HL-60/S4 treated with phorbol 12-myristate 13-acetate at 8.2 ng/mL for 4 days and 3 days (cell line): ENCODE measurements at regions not wholly inside any gene's neighbourhood (a gene's known extent, or its start where the extent isn't known, plus 50 kb on each side); places are given as distances from the start of the nearest gene placed in this dataset.
"Not testable (repeated sequence)": the region's sequence is repeated elsewhere in the genome, so short reads cannot be mapped to it uniquely, and the experiment has no call there.

Source experiments
- in situ Hi-C: fragments of 300-500 bp; cut with MboI; formaldehyde crosslinking; loops from 2 replicates; pipeline ENCODE4 v1.15.0; 2022; ENCODE audit warnings: low sequenced_read_pairs

DNA sequence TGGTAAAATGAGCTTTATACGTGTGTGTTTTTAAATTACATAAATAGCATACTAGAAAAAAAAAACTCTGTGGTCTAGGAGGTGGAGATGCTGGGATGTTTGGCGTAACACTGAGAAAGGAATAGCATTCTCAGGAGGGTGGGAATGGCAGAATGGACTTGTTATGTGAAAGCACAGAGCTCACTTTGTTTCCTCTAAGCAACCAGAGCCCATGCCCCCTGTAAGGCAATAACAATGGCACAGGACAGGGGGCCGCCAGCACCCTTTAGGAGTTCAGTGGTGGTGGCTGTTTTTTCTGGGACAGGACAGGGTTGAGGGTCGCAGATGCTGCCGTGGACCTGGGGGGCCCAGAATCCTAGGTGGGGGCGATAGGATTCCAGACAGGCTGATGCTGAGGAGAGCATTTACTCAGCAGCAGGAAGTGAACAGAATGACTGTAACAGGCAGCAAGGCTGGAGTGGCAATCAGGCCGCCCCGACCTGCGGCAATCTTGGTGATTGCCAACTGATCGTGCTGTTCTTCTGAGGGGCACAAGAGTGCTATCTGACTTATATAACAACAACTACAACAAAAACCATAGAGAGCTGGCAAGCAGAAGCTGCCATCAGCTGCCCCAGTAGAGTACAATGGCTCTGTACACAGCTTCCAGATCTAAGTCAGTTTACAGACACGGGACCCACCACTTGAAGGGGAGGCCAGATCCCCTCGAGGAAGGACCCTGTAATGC, 160.4 kb downstream of the UACA start:
- in situ Hi-C loops, result no loop called here

DNA sequence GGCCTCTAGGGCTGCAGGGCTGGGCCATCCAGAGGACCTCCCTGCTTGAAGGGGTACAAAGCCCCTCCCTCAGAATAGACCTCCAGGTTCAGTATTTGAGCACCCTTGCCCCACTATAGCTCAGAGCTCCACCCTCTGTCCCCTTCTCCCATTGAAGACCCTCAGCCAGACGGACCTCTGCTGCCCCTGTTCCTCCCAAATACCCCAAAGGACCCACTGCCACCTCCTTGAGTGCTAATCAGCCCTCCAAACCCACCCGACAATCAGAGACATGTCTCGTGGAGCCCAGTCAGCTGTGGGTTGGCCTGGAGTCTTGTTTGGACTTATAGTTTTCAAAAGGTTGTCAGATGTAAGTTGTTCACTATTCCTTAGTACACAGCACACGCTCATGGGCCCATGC, 161.1 kb downstream of the UACA start:
- in situ Hi-C loops, result no loop called here

DNA sequence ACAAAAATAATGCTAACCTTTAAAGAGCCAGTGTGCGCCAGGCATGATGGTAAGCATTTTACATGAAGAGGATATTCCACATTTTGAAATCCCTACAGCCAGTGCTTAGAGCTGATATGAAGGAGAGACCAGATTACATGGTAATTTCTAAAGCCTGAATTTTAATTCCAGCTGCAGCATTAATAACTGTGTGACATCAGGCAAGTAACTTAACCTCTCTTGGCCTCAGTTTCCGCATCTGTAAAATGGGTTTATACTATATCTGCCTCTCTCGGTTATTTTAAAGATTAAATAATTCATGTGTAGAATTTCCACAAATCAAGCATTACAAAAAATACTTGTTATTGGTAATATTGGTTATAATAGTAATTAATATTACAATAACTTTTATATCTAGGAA, 165.4 kb downstream of the UACA start:
- in situ Hi-C loops, result no loop called here

DNA sequence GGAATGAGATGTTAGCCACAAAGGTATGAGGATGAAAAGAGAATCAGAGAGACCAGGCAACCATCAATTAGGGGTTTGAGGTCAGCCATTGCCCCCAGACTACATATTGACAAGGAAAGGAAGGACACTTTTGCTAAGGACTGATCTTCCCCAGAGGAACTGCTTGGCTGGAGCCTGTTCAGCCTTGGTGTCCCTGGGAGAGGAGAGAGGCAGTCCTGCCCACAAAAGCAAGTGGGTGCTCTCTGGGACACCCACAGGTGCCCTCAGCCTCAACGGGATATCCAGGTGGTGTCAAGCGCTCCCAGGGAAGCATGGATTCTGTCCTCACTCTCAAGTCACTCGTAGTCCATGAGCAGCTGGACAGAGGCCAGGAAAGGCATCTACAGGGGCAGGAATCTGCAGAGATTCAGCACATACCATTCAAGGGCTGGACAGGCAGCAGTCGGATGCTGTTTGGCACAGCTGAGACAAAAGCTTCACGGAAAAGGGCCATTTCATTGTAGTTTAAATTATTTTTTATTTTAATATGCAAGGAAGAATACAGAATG, 166.2 kb downstream of the UACA start:
- in situ Hi-C loops, result no loop called here

DNA sequence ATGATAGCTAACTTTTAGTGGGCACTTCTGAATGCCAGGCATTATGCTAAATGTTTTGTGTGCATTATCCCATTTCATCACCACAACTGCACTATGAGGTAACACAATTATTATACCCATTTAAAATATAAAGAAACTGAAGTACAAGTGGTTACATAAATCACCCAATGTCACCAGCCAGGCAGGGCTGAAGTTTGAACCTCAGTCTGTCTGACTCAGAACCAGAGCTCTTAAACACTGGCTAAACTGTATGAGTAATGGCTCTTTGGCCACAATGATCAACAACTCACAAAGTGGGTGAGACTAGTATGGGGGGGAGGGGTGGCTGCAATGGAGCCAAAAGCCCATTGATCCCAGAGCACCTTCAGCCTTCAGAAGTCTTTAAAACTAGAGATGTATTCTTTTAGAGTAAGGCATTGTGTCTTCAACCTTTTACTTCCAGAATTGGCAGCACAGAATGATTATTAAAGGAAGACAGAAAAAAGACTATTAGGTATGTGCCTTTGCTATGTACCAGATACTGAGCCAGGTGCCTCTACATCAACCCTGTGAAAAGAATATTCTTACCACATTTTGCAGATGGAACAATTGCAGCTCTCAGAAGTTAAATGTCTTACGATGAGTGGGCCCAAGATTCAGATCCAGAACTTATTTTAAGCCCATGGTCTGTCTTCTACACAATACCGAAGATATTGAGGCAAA, 166.9 kb downstream of the UACA start:
- in situ Hi-C loops, result no loop called here

DNA sequence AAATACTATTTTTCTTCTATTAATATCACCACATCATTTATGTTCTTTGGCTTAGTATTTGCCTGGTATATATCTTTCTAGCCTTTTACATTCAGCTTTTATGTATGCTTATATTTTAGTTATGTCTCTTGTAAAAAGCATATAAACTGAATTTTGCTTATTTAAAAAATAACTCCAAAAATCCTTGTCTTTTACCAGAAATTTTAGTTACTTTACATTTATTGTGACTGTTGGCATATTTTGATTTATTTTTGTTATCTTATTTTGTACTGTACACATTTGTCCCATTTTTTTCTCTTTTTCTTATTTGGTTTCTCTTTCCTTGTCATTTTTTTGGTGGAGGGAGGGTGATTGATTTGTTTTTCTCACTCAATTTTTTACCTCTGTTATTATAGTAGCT, 169.6 kb downstream of the UACA start:
- in situ Hi-C loops, result no loop called here

DNA sequence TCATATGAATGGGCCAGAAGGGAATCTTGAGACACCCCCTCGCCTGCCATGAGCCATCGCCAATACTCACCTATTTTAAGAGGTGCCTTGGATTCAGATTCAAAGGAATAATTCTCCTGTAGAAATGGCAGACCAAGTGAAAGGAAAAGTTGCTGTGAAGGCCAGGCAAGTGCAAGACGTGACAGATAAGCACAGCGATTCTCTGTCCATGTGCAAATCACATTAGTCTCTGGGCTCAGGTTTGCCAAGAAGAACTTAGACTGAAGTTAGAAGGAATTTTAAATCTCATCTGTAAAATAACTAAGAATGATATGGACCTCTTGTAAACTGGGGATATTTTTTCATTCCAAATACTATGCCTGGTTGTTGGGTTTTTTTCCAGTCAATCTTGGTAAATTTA, 173.6 kb downstream of the UACA start:
- in situ Hi-C loops, result no loop called here

DNA sequence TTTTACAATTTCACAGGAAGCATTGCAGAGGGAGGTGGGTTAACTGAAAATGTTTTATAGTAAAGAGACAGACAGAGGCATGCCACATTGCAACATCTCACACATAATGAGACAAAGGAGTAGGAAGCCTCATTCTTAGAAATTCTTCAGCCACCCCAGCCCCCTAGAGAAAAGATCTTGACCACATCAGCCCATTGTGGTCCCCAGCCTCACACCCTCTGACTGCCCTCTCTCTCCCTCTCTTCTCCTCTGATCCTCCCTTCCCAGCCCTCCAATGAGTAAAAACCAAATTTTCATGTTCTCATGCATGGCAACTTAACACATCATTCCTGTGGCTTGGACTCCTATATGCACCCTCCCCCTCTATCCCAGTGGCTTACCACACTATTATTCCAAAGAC, 174.1 kb downstream of the UACA start:
- in situ Hi-C loops, result no loop called here

DNA sequence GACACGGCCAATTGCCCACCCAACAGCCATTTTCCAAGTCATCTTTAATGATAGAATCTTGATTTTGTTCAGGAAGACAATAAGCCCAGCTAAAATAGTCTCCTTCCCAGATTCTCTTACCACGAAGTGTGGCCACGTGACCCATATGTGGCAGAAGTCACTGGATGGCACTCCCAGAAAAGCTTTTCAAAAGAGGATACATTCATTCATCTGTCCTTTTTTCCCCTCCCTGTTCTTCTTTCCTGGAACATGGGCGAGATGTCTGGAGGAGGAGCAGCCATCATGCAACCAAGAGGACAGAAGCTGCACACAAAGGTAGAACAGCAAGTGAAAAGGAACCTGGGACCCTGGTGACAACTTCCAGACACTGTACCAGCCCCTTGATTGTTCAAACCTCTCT, 174.7 kb downstream of the UACA start:
- in situ Hi-C loops, result no loop called here

DNA sequence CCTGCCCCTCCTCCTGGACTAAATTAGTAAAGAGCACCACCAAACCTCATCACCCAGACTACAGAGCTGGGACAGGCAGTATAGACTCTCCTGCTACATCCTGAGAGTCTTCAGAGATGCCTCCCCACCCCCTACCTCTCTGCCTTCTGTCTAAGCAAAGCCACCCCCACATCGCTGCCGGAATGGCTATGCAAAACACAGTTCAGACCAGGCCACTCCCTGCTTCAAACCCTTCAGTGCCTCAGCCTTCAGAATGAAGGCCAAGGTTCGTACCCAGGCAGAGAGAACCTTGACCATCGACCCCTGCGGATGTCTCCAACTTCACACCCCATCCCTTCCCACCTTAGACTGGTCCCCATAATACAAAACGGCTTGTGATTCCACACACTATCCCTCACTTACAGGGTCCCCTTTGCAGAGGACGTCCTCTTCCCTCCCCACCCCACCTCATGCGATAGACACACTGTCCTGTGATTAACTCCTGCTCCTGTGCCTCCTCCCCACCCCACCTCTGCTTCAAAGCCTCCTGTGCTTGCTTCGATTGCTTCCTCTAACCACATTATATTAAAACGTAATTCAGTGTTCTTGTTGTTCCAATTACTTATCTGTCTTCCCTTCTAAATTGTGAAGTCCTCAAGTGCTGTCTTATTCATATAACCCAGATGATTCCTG, 175.3 kb downstream of the UACA start:
- in situ Hi-C loops, result no loop called here

DNA sequence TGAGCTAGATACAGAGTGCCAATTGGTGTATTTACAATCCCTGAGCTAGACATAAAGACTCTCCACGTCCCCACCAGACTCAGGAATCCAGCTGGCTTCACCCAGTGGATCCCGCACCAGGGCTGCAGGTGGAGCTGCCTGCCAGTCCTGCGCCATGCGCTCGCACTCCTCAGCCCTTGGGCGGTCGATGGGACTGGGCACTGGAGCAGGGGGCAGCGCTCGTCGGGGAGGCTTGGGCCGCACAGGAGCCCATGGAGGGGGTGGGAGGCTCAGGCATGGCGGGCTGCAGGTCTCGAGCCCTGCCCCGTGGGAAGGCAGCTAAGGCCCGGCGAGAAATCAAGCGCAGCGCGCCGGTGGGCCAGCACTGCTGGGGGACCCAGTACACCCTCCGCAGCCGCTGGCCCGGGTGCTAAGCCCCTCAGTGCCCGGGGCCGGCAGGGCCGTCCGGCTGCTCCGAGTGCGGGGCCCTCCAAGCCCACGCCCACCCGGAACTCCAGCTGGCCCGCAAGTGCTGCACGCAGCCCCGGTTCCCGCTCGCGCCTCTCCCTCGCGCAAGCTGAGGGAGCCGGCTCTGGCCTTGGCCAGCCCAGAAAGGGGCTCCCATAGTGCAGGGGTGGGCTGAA, 176.2 kb downstream of the UACA start:
- in situ Hi-C loops, result not testable (repeated sequence)

DNA sequence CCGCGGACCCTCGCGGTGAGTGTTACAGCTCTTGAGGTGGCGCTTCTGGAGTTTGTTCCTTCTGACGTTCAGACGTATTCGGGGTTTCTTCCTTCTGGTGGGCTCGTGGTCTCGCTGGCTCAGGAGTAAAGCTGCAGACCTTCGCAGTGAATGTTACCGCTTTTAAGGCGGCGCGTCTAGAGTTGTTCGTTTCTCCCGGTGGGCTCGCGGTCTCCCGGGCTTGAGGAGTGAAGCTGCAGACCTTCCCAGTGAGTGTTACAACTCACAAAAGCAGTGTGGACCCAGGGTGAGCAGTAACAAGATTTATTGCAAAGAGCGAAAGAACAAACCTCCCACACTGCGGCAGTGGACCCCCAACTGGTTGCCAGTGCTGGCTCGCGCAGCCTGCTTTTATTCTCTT, 177.1 kb downstream of the UACA start:
- in situ Hi-C loops, result no loop called here

DNA sequence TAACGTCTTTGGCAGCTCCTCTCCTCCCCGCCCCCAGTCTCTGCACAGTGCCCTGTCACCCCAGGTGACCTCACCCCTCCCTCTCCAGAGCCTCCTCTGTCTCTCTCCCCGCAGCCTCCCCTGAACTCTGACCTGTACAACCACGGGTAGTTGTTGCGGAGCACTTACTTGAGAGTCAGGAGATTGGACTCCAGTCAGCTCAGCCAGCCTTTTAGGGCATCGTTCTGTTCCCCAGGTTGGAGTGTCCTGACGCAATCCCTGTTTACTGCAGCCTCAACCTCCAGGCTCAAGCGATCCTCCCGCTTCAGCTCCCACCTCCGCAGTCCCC, 177.7 kb downstream of the UACA start:
- in situ Hi-C loops, result no loop called here

DNA sequence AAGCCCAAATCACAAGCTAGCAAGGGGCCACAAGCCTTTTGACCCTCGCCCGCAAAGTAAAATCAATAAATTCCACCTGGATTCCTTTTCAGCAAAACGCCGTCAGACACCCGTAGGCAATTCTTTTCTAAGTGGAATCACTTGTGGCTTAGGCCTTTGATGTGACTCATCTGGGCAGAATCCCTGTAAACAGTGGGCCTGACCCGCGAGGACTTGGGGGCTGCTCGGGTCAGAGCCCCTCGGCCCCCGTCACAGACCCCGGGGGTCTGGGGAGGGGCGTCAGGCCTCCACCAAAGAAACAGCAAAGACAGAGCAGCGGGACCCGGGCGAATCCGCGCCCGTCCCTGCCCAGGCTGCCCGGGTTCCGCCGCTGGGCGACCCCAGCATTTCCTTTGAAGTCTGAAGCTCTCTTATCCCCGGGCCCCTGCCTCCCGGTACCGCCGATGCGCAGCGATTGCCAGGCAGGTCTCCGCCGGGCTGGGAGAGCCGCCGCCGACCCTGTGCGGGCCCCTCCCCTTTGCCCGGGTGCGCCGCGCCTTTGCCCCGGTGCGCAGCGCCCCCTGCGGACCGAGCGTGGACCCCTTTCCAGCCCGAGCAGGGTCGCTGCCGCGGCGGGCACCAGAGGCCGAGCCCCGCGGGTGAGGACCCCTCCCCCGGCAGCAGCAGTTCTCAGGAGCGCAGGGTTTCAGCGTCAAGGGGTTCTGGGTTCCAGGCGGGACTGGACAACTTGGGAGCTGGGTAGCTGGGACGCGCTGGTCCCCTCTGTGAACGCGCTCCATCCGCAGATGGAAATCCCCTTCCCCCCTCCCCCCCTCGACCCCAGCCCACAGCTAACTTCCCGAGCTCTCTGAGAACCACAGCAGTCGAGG, 178.3 kb downstream of the UACA start:
- in situ Hi-C loops, result no loop called here

DNA sequence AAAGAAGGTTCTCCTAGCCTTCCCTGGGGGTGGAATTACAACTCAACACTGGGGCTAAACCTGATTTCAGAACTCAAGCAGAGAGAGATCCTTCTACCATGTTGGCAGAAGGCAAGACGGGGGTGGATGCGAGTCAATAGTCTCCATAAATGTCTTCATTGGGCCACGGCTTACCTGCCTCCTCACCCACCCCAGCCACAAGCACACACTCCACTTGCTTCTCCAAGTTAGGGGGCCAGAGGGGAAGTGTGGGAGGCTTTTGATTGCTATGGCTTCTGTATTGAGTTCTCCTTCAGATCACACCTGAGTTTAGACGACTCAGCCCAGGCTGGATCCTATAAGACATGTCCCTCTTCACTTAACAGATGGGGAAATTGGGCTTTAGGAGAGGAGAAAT, 178.9 kb downstream of the UACA start:
- in situ Hi-C loops, result no loop called here

DNA sequence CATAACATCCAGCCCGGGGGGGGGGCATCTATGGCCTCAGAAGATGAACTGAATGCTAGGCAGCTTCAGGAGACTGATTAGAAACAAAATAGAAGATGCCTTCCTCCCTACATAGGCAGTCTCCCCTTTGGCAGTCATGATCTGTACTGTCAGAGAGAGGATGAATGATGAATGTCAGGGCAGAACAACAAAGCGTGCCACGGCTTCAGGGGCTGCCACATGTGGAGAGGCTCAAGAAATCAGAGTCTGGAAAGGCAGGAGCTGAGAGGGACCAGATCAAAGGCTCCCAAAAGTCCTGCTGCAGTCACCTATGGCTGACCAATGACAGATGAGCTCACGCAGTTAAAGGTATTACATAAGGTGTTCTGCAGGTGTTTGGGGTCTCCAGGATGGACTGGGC, 180.4 kb downstream of the UACA start:
- in situ Hi-C loops, result no loop called here

DNA sequence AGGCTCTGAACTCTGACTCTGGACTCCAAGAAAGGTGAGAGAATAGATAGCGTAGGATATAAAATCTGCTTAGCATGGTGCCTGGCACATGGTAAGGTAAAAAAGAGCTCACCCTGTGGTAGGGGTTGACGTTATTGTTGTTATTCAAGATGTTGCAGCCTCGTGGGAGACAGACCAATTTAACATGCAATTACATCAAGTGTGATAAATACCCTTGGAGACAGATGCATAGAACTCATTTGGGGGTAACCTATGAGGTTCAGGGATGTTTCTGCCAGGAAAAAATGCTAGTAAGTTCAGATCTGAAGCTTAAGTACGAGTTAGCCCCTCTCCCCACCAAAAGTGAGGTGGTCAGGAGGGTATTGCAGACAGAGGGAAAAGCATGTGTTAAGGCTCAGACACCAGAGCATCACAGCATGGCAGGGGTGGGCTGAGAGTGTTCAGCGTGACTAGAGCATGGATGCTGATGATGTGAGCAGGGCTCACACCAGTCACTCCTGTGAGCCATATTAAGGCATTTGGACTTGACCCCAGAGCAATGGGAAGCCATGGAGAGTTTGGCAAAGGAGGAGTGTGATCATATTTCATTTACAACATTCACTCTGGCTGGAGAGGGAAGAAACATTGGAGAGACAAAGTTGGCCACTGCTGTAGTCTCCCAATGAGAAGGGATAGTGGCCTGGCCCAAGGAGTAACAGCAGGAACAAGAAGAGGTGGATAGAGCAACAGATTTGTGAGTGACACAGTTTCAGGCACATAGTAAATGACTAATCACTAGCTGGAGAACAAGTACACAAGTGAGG, 181.0 kb downstream of the UACA start:
- in situ Hi-C loops, result no loop called here

DNA sequence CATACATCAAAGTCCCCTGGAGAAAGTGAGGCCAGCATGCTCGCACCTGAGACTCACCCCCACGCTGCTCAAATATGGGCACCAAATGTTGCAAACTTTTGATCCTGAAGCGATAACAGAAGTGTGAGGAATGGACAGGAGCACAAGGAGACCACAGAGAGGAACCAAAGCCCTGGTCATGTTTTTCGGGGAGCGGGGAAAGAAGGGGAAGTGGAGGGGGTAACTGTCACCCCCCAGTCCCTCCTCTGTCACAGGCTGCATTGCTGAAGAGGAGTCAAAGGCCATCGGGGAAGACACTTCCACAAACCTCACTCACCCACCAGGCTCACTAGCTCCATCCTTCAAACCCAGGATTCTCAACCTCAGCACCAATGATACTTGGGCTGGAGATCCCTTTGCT, 182.4 kb downstream of the UACA start:
- in situ Hi-C loops, result no loop called here

DNA sequence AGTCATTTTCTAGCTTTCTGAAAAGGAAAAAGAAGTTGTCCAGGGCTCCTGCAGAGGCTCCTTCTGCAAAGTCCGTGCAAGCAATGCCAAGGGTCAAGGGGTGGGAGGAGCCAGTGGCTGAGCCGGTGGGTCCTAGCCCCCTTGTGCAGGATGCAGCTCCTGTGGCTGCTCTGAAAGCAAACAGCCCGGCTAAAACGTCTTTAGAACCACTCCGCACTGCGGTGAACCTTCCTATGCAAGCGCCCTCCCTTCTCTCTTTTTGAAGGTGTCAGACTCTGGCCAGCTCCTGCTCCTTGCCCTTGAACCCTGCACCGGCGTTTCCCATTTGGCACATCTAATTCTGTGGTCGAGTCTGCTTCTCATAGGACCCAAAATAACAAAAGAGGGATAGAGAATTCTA, 183.1 kb downstream of the UACA start:
- in situ Hi-C loops, result no loop called here

DNA sequence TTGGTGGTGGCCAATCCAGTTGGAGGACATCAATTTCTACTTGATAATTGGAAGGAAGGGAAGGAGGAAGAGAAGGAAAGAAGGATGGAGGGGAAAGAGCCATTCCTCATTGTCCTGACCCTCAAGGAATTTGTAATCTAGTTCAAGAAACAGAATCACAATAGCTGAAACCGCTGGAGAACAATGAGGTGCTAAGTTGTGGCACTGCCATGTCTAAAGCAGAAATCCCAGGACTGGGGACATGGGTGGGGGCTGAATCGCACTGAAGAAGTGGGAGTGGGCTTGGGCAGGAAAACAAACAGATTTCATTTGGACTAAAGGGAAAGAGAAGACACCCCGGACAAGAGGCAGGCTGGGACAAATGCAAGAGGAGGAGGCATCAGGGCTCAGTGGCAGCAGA, 183.6 kb downstream of the UACA start:
- in situ Hi-C loops, result no loop called here
